Neuronal stem cell (in vitro differentiated cells): ENCODE measurements at regions not wholly inside any gene's neighbourhood (a gene's known extent, or its start where the extent isn't known, plus 50 kb on each side); places are given as distances from the start of the nearest gene placed in this dataset.

Experiments used
- DNase-seq: peaks from one replicate; pipeline ENCODE4 v3.0.0-alpha.2; 2013; ENCODE audit warnings: low spot score
- H2AFZ ChIP-seq: one replicate; pipeline ENCODE4 v1.6.1; 2013; ENCODE audit warnings: mild to moderate bottlenecking, low read length, inconsistent platforms
- H2AK5ac ChIP-seq: 2 replicates; pipeline ENCODE4 v1.6.1; 2013; ENCODE audit warnings: low read depth, mild to moderate bottlenecking, inconsistent platforms, low read length, moderate library complexity, mixed read lengths
- H2BK120ac ChIP-seq: 2 replicates; pipeline ENCODE4 v1.6.1; 2013; ENCODE audit warnings: low read depth, mild to moderate bottlenecking, inconsistent platforms, low read length, moderate library complexity, mixed read lengths
- H2BK12ac ChIP-seq: one replicate; pipeline ENCODE4 v1.6.1; 2013; ENCODE audit warnings: low read length, inconsistent platforms
- H2BK15ac ChIP-seq: 2 replicates; pipeline ENCODE4 v1.6.1; 2013; ENCODE audit warnings: mild to moderate bottlenecking, low read length, inconsistent platforms, mixed read lengths
- H2BK5ac ChIP-seq: one replicate; pipeline ENCODE4 v1.6.1; 2013; ENCODE audit warnings: inconsistent platforms, mild to moderate bottlenecking, low read length, moderate library complexity
- H3K14ac ChIP-seq: one replicate; pipeline ENCODE4 v1.6.1; 2013; ENCODE audit warnings: low read length, inconsistent platforms
- H3K18ac ChIP-seq: 2 replicates; pipeline ENCODE4 v1.6.1; 2013; ENCODE audit warnings: low read length, inconsistent platforms
- H3K23ac ChIP-seq: 2 replicates; pipeline ENCODE4 v1.6.1; 2013; ENCODE audit warnings: low read depth, mild to moderate bottlenecking, mixed read lengths, low read length, inconsistent platforms; ENCODE audit not compliant: poor library complexity
- H3K27ac ChIP-seq: replicated peaks from 3 replicates; pipeline ENCODE4 v1.5.1; 2013; ENCODE audit warnings: low read length, inconsistent platforms
- H3K27me3 ChIP-seq, 3 experiments: 2 replicates each; pipeline ENCODE4 v1.6.1; 2013; ENCODE audit warnings: low read length in 3 of 3, mild to moderate bottlenecking in 2 of 3, inconsistent platforms in 1 of 3, low read depth in 1 of 3, mixed read lengths in 1 of 3, moderate library complexity in 1 of 3; ENCODE audit not compliant: control insufficient read depth in 3 of 3, insufficient read depth in 3 of 3
- H3K36me3 ChIP-seq, 2 donors: replicated peaks in 1 of 2; 2 replicates each; pipeline ENCODE4 v1.6.1; 2013; ENCODE audit warnings: low read length in 2 of 2; ENCODE audit not compliant: control insufficient read depth in 2 of 2, insufficient read depth in 2 of 2
- H3K4ac ChIP-seq: 2 replicates; pipeline ENCODE4 v1.6.1; 2013; ENCODE audit warnings: inconsistent platforms, mild to moderate bottlenecking, low read length, moderate library complexity
- H3K4me1 ChIP-seq, 2 donors: 1 replicate in 1 of 2; 2 replicates in 1 of 2; pipeline ENCODE4 v1.6.1; 2013; ENCODE audit warnings: low read length in 2 of 2, low read depth in 1 of 2; ENCODE audit not compliant: control insufficient read depth in 2 of 2, insufficient read depth in 1 of 2
- H3K4me2 ChIP-seq: one replicate; pipeline ENCODE4 v1.6.1; 2013; ENCODE audit warnings: mild to moderate bottlenecking, low read length, inconsistent platforms; ENCODE audit not compliant: insufficient read depth, poor library complexity, severe bottlenecking
- H3K4me3 ChIP-seq, 2 donors: 2 replicates each; pipeline ENCODE4 v1.5.1; 2013; ENCODE audit warnings: low read length in 2 of 2, mild to moderate bottlenecking in 2 of 2, inconsistent platforms in 1 of 2, moderate library complexity in 1 of 2
- H3K79me1 ChIP-seq: one replicate; pipeline ENCODE4 v1.6.1; 2013; ENCODE audit warnings: low read depth, mild to moderate bottlenecking, inconsistent platforms, low read length, moderate library complexity
- H3K9ac ChIP-seq: one replicate; pipeline ENCODE4 v1.6.1; 2013; ENCODE audit warnings: mild to moderate bottlenecking, low read depth, low read length, inconsistent platforms; ENCODE audit not compliant: poor library complexity
- H3K9me3 ChIP-seq, 2 donors: replicated peaks in 1 of 2; 2 replicates each; pipeline versions ENCODE3 to v1.6.1; 2013; ENCODE audit warnings: low read length in 2 of 2, mild to moderate bottlenecking in 2 of 2, inconsistent platforms in 1 of 2, low read depth in 1 of 2, mixed read lengths in 1 of 2, moderate library complexity in 1 of 2; ENCODE audit not compliant: control insufficient read depth in 2 of 2, insufficient read depth in 1 of 2
- H4K8ac ChIP-seq: one replicate; pipeline ENCODE4 v1.6.1; 2013; ENCODE audit warnings: low read depth, mild to moderate bottlenecking, inconsistent platforms, low read length, moderate library complexity
- H4K91ac ChIP-seq: one replicate; pipeline ENCODE4 v1.6.1; 2013; ENCODE audit warnings: low read length, low read depth, mild to moderate bottlenecking, inconsistent platforms; ENCODE audit not compliant: poor library complexity
- WGBS, 2 donors: extraction: QIAGEN DNeasy Blood & Tissue Kit; methylation state at CpG; one replicate each; pipeline ENCODE4 v1.1.7; 2013; ENCODE audit warnings: missing lambda C conversion rate in 2 of 2, mixed read lengths in 1 of 2; ENCODE audit not compliant: insufficient read length in 2 of 2, insufficient replicate concordance in 1 of 2; ENCODE audit errors: extremely low coverage in 2 of 2; 5-methylcytosine and 5-hydroxymethylcytosine counted together

DNA sequence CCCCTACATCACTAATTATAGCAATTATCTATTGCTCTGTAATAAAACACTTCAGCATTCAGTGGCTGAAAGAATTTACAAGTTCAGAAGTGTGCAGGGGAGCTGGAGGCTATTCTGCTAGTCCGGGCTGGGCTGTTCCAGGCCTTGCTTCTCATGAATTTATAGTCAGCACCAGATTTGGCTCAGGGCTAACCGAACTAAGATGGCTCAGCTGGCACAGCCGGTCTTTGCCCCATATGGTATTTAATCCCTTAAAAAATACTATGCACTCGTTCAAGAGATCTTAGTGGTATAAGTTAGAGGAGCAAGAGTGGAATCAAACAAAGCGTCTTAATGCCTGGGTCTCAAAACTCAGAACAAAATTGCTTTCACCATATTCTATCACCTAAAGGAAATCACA, 932.9 kb downstream of the XPNPEP1 start:
- Histone ChIP-seq H4K91ac (no peak overlapping the region), H3K79me1 (no peaks in the 10 kb centered on the region), H3K4me3 (no peak overlapping the region), H3K27ac (no peak overlapping the region), H3K9me3 (no peaks in the 10 kb centered on the region), H2BK15ac (no peak overlapping the region), H3K4ac (no peak overlapping the region), H3K36me3 (no peaks in the 10 kb centered on the region), H3K14ac (no peak overlapping the region), H3K4me1 (no peaks in the 10 kb centered on the region), H2BK12ac (no peak overlapping the region), H3K18ac (no peak overlapping the region), H2BK5ac (no peak overlapping the region), H2BK120ac (no peak overlapping the region), H4K8ac (no peak overlapping the region), H2AK5ac (no peak overlapping the region), H3K23ac (no peak overlapping the region), H3K4me2 (no peak overlapping the region), H3K27me3 (peaks cover 0 to 2% (median 0%) of the 10 kb centered on the region in 3 experiments), H3K9ac (no peak overlapping the region), H2AFZ (no peak overlapping the region)
- no CpG with 5 or more reads among the region's 5 CpGs for WGBS, 2 donors
- DNase-seq: no peak

DNA sequence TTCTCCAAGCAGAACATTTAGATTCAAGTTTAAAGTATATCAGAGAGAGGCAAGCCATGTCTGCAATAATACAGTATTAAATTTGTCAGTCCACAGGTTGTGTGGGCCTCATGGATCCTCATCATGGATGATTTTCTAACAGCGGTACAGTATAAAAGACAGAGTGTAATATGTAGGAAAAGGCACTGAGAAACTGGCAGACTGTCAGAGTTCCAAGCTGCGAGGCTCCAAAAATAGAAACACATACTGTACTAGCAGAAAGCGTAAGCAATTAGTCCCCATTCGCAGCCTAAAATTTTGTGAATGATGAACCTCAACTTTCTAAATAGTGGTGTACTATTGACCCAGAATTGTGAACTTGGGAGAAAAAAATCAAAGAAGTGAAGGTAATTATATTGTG, 933.3 kb downstream of the XPNPEP1 start:
- no peak overlapping the region for H3K27ac ChIP-seq
- no peaks in the 10 kb centered on the region for H3K9me3 ChIP-seq
- no peak overlapping the region for H4K8ac ChIP-seq
- H3K23ac ChIP-seq: no peak overlapping the region
- no peak overlapping the region for H3K9ac ChIP-seq
- no peak overlapping the region for H2BK120ac ChIP-seq
- H3K14ac ChIP-seq: no peak overlapping the region
- no peaks in the 10 kb centered on the region for H3K79me1 ChIP-seq
- peaks cover 0 to 2% (median 0%) of the 10 kb centered on the region in 3 experiments for H3K27me3 ChIP-seq
- H3K4me3 ChIP-seq: no peak overlapping the region
- no peak overlapping the region for H2BK12ac ChIP-seq
- H3K36me3 ChIP-seq: no peaks in the 10 kb centered on the region
- no peaks in the 10 kb centered on the region for H3K4me1 ChIP-seq
- WGBS, 2 donors: no CpG with 5 or more reads among the region's 4 CpGs
- H2AK5ac ChIP-seq: no peak overlapping the region
- H2BK5ac ChIP-seq: no peak overlapping the region
- H4K91ac ChIP-seq: no peak overlapping the region
- no peak overlapping the region for H3K4me2 ChIP-seq
- no peak overlapping the region for H3K18ac ChIP-seq
- no peak for DNase-seq
- H3K4ac ChIP-seq: no peak overlapping the region
- no peak overlapping the region for H2AFZ ChIP-seq
- H2BK15ac ChIP-seq: no peak overlapping the region

DNA sequence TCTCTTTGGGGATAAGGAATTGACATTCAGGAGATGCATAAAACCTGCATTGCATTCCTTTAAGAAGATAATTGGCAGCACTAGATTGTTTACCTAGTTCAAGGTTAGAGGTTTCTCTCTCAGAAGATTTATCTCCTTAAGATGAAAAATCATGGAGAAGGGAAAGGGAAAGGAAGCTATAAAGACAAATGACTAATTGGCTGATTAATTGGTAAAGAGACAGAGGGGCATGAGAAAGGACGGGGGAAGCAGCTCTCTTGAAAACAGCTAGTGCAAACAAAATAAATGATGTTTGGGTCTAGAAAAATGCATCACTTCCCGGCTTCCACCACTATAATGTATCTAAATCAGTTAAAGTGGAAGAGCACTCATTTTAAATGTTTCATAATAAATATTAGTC, 941.2 kb downstream of the XPNPEP1 start:
- H4K8ac ChIP-seq: no peak overlapping the region
- H3K18ac ChIP-seq: no peak overlapping the region
- no peak overlapping the region for H3K9ac ChIP-seq
- no peak overlapping the region for H4K91ac ChIP-seq
- H3K27ac ChIP-seq: no peak overlapping the region
- no peak overlapping the region for H2BK15ac ChIP-seq
- H3K4me3 ChIP-seq: no peak overlapping the region
- no peak overlapping the region for H3K14ac ChIP-seq
- no peaks in the 10 kb centered on the region for H3K4me1 ChIP-seq
- H3K4me2 ChIP-seq: no peak overlapping the region
- no peaks in the 10 kb centered on the region for H3K9me3 ChIP-seq
- DNase-seq: no peak
- H3K27me3 ChIP-seq: no peaks in the 10 kb centered on the region
- no peaks in the 10 kb centered on the region for H3K36me3 ChIP-seq
- no CpG with 5 or more reads among the region's 2 CpGs for WGBS, 2 donors
- no peak overlapping the region for H2BK120ac ChIP-seq
- H3K4ac ChIP-seq: no peak overlapping the region
- H2AFZ ChIP-seq: no peak overlapping the region
- no peaks in the 10 kb centered on the region for H3K79me1 ChIP-seq
- no peak overlapping the region for H3K23ac ChIP-seq
- no peak overlapping the region for H2BK12ac ChIP-seq
- H2BK5ac ChIP-seq: no peak overlapping the region
- no peak overlapping the region for H2AK5ac ChIP-seq

DNA sequence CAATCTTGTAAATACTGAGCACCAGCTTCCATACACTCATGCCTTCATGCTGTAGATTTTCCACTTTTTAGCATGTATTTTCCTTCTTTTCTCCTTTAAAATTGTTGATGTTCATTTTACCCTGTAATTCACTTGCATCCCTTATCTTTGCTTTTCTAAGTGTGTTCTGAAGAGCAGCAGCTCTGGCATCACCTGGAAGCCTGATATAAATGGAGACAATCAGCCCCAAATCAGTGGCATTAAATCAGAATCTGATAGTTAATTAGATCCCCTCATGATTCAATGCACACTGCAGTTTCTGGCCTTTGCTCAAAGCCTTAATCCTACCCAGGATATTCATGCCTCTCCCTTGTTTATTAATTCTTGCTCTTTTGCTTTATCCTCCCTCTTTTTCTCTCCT, 942.4 kb downstream of the XPNPEP1 start:
- no peaks in the 10 kb centered on the region for H3K79me1 ChIP-seq
- no peaks in the 10 kb centered on the region for H3K27me3 ChIP-seq
- no peaks in the 10 kb centered on the region for H3K4me1 ChIP-seq
- H2AK5ac ChIP-seq: no peak overlapping the region
- no peak overlapping the region for H2BK15ac ChIP-seq
- H3K23ac ChIP-seq: no peak overlapping the region
- H3K9ac ChIP-seq: no peak overlapping the region
- no peaks in the 10 kb centered on the region for H3K9me3 ChIP-seq
- no peak overlapping the region for H2BK5ac ChIP-seq
- H3K4me3 ChIP-seq: no peak overlapping the region
- no peak overlapping the region for H3K4ac ChIP-seq
- no peak overlapping the region for H3K27ac ChIP-seq
- no peaks in the 10 kb centered on the region for H3K36me3 ChIP-seq
- no peak for DNase-seq
- no peak overlapping the region for H2BK12ac ChIP-seq
- no peak overlapping the region for H3K18ac ChIP-seq
- H2AFZ ChIP-seq: no peak overlapping the region
- H3K14ac ChIP-seq: no peak overlapping the region
- no peak overlapping the region for H4K8ac ChIP-seq
- H4K91ac ChIP-seq: no peak overlapping the region
- no peak overlapping the region for H2BK120ac ChIP-seq
- no peak overlapping the region for H3K4me2 ChIP-seq
